SU-DHL-6 (cell line): ENCODE measurements at regions not wholly inside any gene's neighbourhood (a gene's known extent, or its start where the extent isn't known, plus 50 kb on each side); places are given as distances from the start of the nearest gene placed in this dataset.

Experiments
- CTCF ChIP-seq: fragments of 200-600 bp; sonication (generic); IDR thresholded peaks from one replicate; pipeline ENCODE4 v1.5.1; 2017; ENCODE audit warnings: antibody characterized with exemption, mild to moderate bottlenecking, low read length, moderate library complexity; ENCODE audit not compliant: insufficient read depth, poor library complexity, severe bottlenecking
- EZH2phosphoT487 ChIP-seq: fragments of 200-600 bp; sonication (generic), shearing (Covaris generic); conservative IDR thresholded peaks from 2 replicates; pipeline ENCODE4 v1.6.1; 2018; ENCODE audit warnings: mild to moderate bottlenecking, antibody characterized with exemption, low read length, moderate library complexity, mixed read lengths

DNA sequence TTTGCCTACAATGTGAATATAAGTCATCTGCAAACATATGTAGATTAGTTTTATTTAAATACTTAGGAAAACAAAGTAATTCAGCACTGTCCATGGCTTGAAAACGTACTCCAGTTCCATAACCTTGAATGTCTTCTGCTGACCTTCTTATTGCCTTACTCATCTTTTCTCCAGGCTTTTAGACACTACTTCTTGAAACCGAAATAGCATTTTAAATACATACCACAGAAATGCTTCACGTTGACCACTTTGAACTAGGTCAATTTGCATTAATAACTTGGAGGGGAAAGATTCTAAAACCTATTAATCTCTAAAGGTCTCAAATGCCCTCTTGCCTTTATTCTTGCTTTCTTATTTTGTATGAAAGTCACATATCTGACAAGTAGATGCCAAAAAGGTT is 995.4 kb upstream of the ACO1 start:
- TF ChIP-seq CTCF = no peak
- no peak for TF ChIP-seq EZH2phosphoT487
